WTC11 (cell line): ENCODE measurements at regions not wholly inside any gene's neighbourhood (a gene's known extent, or its start where the extent isn't known, plus 50 kb on each side); places are given as distances from the start of the nearest gene placed in this dataset.
A peak's percentile ranks its signal among the peaks of the same experiment; 100 is the strongest.

Source experiments
- ATAC-seq: fragments of 200-7000 bp; cut with Tn5 transposase; 2 replicates; pipeline ENCODE4 v1.10.0; 2021; ENCODE audit warnings: mild to moderate bottlenecking, moderate library complexity
- CTCF ChIA-PET: fragments of 300-600 bp; sonication (Branson Sonifier 250); formaldehyde crosslinking; loops from one replicate; lab custom pipeline; 2021; ENCODE audit warnings: antibody characterized with exemption; lab: Charles Lee
- POLR2A ChIA-PET: fragments of 350-600 bp; sonication (Branson Sonifier 250); formaldehyde crosslinking; loops from one replicate; lab custom pipeline; 2021; ENCODE audit warnings: antibody characterized with exemption; lab: Charles Lee
- DNase-seq: peaks from one replicate; pipeline ENCODE4 v3.0.0; 2021; ENCODE audit warnings: low spot score
- H3K27ac Mint-ChIP-seq: 2 replicates; pipeline ENCODE4 v1.8.0; 2021; ENCODE audit warnings: mixed read lengths
- H3K27me3 Mint-ChIP-seq: 2 replicates; pipeline ENCODE4 v1.8.0; 2021; ENCODE audit warnings: low read depth, mild to moderate bottlenecking, moderate library complexity, mixed read lengths
- H3K36me3 Mint-ChIP-seq: 2 replicates; pipeline ENCODE4 v1.8.0; 2021; ENCODE audit warnings: mixed read lengths
- H3K4me1 Mint-ChIP-seq: 2 replicates; pipeline ENCODE4 v1.8.0; 2022; ENCODE audit warnings: mixed read lengths
- H3K4me3 Mint-ChIP-seq: 2 replicates; pipeline ENCODE4 v1.8.0; 2021; ENCODE audit warnings: mild to moderate bottlenecking, moderate library complexity, mixed read lengths
- H3K9me3 Mint-ChIP-seq: 2 replicates; pipeline ENCODE4 v1.8.0; 2021; ENCODE audit warnings: mixed read lengths
- ATF1 ChIP-seq: sonication (generic); formaldehyde crosslinking; IDR thresholded peaks from 2 replicates; pipeline ENCODE4 v1.8.1; 2023; ENCODE audit warnings: mild to moderate bottlenecking, moderate library complexity, missing genetic modification reagents
- EMX1 ChIP-seq: fragments of 250-450 bp; sonication (Bioruptor Pico); IDR thresholded peaks from 2 replicates; pipeline ENCODE4 v1.8.0; 2021; ENCODE audit warnings: mild to moderate bottlenecking
- GTF2I ChIP-seq: fragments of 250-450 bp; sonication (Bioruptor Pico); conservative IDR thresholded peaks from 2 replicates; pipeline ENCODE4 v1.4.0; 2021; ENCODE audit warnings: mild to moderate bottlenecking
- PRRX2 ChIP-seq: fragments of 250-450 bp; sonication (Bioruptor Pico); IDR thresholded peaks from 2 replicates; pipeline ENCODE4 v1.8.0; 2021; ENCODE audit warnings: mild to moderate bottlenecking
- RORB ChIP-seq: fragments of 250-450 bp; sonication (Bioruptor Pico); IDR thresholded peaks from 2 replicates; pipeline ENCODE4 v1.9.0; 2021; ENCODE audit warnings: mild to moderate bottlenecking
- TCF7 ChIP-seq: sonication (generic); formaldehyde crosslinking; IDR thresholded peaks from 2 replicates; pipeline ENCODE4 v1.8.0; 2022; ENCODE audit warnings: mild to moderate bottlenecking, low read depth, missing genetic modification reagents, moderate library complexity
- TP53 ChIP-seq: sonication (generic); formaldehyde crosslinking; IDR thresholded peaks from 2 replicates; pipeline ENCODE4 v1.8.1; 2023; ENCODE audit warnings: mild to moderate bottlenecking, missing genetic modification reagents
- ZBTB21 ChIP-seq: sonication (generic); formaldehyde crosslinking; IDR thresholded peaks from 2 replicates; pipeline ENCODE4 v1.8.1; 2023; ENCODE audit warnings: mild to moderate bottlenecking, missing genetic modification reagents, borderline replicate concordance
- ZBTB43 ChIP-seq: sonication (generic); formaldehyde crosslinking; IDR thresholded peaks from 2 replicates; pipeline ENCODE4 v1.8.1; 2023; ENCODE audit warnings: mild to moderate bottlenecking, missing genetic modification reagents
- ZNF232 ChIP-seq: sonication (generic); formaldehyde crosslinking; IDR thresholded peaks from 2 replicates; pipeline ENCODE4 v1.8.0; 2022; ENCODE audit warnings: mild to moderate bottlenecking, missing genetic modification reagents
- TF ChIP-seq, protein P1 (sequence below): sonication (generic); formaldehyde crosslinking; IDR thresholded peaks from 2 replicates; pipeline ENCODE4 v1.8.1; 2023; ENCODE audit warnings: mild to moderate bottlenecking, missing genetic modification reagents, moderate library complexity
- TF ChIP-seq, protein P2 (sequence below): sonication (generic); formaldehyde crosslinking; IDR thresholded peaks from 2 replicates; pipeline ENCODE4 v1.8.0; 2022; ENCODE audit warnings: mild to moderate bottlenecking, missing genetic modification reagents
- TF ChIP-seq, protein P3 (sequence below): fragments of 250-450 bp; sonication (Bioruptor Pico); IDR thresholded peaks from 2 replicates; pipeline ENCODE4 v2.1.2; 2022; ENCODE audit warnings: mild to moderate bottlenecking, moderate library complexity

DNA sequence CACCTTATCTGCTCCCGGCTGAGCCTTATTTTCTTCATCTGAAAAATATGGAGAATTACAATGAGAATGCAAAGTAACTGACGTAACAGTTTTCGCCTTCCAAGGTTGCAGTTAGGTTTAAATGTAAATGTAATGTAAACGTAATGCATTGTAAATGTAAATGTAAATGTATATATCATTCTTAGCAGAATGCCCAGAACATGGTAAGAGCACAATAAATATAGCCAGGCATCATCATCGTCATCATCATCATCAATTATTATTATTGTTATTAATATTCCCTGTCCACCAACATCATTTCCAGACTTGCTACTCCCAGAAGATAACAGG lies 770.0 kb downstream of the MED13L start:
- Mint-ChIP-seq H3K9me3 (peaks cover 9% of the 10 kb centered on the region), H3K27me3 (peaks cover 79% of the 10 kb centered on the region), H3K4me1 (peaks cover 67% of the 10 kb centered on the region), H3K4me3 (peak overlapping the region; percentile 28), H3K36me3 (peaks cover under 1% of the 10 kb centered on the region), H3K27ac (peak overlapping the region; percentile 38; the same call in 1 of the 2 replicates)
- CTCF ChIA-PET, result no interaction called here
- TF ChIP-seq GTF2I, result 0 out of 2 replicates have a peak, but pooled peaks have one; percentile 2
- TF ChIP-seq ZBTB21, result no peak
- POLR2A ChIA-PET, result no interaction called here
- no peak for ATAC-seq
- no peak for DNase-seq

DNA sequence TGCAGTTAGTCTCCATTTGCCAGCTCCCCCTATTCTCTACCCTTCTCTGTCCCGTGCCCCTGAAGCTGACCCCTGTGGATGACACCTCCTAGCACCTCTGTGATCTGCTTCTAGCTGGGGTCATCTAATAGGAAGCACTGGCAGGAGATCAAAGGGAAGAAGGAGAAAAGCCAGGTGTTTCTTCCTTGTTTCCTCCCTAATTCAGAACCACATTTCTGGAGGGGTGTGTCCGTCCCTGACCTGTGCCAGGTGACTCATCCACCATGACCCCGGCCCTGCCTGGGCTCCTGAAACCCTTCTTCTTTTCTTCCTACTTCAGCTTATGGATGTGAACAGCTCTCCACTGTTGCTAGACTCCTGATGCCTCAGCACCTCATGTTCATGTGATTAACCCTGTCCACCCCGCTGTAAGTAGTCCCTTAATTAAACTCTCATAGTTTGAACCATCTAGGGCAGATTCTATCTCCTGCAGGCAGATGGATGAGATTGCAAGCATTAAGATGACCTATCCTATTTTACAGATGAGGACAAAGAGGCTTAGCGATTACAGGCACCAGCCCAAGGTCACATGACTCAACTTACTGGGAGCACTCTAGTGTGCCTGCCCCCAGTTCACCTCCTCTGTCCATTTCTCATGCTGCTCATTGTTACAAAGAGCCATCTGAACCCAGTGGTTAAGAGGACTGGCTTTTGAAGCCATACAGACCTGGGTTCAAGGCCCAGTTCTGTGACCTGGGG lies 770.5 kb downstream of the MED13L start:
- ChIA-PET CTCF (no interaction called here), POLR2A (no interaction called here)
- H3K9me3 Mint-ChIP-seq, result peaks cover 10% of the 10 kb centered on the region
- no peak overlapping the region for H3K4me3 Mint-ChIP-seq
- TF ChIP-seq, protein P1, sequence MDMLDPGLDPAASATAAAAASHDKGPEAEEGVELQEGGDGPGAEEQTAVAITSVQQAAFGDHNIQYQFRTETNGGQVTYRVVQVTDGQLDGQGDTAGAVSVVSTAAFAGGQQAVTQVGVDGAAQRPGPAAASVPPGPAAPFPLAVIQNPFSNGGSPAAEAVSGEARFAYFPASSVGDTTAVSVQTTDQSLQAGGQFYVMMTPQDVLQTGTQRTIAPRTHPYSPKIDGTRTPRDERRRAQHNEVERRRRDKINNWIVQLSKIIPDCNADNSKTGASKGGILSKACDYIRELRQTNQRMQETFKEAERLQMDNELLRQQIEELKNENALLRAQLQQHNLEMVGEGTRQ (CRISPR knock-in tag), result peak; percentile 76
- no peak for TF ChIP-seq PRRX2 (CRISPR knock-in tag)
- TF ChIP-seq, protein P2, sequence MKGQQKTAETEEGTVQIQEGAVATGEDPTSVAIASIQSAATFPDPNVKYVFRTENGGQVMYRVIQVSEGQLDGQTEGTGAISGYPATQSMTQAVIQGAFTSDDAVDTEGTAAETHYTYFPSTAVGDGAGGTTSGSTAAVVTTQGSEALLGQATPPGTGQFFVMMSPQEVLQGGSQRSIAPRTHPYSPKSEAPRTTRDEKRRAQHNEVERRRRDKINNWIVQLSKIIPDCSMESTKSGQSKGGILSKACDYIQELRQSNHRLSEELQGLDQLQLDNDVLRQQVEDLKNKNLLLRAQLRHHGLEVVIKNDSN (CRISPR knock-in tag), result peak; percentile 69
- no peak for TF ChIP-seq ZNF232
- H3K4me1 Mint-ChIP-seq, result peaks cover 63% of the 10 kb centered on the region
- H3K27ac Mint-ChIP-seq, result 0 out of 2 replicates have a peak overlapping the region, but pooled peaks have one; percentile 38
- peaks cover 77% of the 10 kb centered on the region for H3K27me3 Mint-ChIP-seq
- H3K36me3 Mint-ChIP-seq, result no peaks in the 10 kb centered on the region; the same call in 1 of the 2 replicates
- ATAC-seq (no peak), DNase-seq (peak; percentile 13)

DNA sequence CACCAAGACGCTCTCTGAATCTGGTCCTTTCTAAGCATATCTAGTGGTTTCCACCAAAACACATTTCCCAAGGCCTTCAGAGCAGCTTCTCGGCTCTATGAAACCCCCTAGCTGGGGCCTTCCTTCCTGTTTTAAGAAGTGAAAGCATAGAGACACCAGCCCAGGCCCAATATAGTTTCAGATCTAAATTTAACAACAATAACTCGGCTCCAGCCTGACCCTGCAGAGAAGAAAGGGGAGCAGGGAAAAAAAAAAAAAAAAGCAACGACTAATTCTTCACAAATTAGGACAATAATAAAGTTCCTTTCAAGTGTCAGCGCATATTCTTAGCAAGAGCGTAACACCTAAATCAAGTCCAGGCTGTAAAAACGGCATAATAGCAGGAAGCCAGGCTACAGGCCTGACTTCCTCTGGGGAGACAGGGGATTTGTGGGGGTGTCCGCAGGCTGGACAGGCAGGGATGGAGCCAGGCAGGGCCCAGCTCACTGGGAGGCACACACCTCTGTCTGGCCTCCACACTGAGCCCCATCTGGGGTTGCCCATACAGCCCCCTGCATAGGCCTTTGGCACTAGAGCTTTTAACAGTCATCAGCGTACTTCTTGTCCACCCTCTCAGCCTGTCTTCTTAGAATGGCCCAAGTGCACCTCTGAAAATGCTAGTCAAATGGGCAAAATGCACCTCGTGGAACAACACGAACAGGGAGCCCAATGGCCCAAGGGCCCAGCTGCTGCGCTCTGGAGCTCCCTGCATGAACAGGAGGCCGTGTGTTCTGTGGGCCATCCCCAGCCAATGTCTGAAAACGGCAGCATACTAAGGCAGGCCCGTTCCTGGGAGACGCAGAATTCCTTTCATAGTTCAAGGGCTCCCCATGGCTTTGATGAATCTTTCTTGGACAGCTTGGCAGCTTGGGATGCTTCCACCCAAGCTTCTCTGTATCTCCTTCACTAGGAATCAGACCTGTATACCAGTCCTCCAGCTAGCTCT lies 772.9 kb downstream of the MED13L start:
- no peak; the same call in 1 of the 2 replicates for ATAC-seq
- Mint-ChIP-seq H3K36me3 (no peaks in the 10 kb centered on the region; the same call in 1 of the 2 replicates), H3K27ac (no peak overlapping the region), H3K4me3 (no peak overlapping the region), H3K9me3 (peaks cover 10% of the 10 kb centered on the region), H3K27me3 (peaks cover 53% of the 10 kb centered on the region), H3K4me1 (peaks cover 53% of the 10 kb centered on the region)
- CTCF ChIA-PET, result interaction anchor here (0.6 to 1.4 kb wide), 3 partner anchors 18 to 47 kb away, joined by 3 read pairs; no protein-coding TSS in a partner anchor
- TF ChIP-seq TP53 (CRISPR knock-in tag), result no peak
- TF ChIP-seq, protein P3, sequence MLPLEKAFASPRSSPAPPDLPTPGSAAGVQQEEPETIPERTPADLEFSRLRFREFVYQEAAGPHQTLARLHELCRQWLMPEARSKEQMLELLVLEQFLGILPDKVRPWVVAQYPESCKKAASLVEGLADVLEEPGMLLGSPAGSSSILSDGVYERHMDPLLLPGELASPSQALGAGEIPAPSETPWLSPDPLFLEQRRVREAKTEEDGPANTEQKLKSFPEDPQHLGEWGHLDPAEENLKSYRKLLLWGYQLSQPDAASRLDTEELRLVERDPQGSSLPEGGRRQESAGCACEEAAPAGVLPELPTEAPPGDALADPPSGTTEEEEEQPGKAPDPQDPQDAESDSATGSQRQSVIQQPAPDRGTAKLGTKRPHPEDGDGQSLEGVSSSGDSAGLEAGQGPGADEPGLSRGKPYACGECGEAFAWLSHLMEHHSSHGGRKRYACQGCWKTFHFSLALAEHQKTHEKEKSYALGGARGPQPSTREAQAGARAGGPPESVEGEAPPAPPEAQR, result no peak
- no peak for TF ChIP-seq ATF1
- TF ChIP-seq ZBTB43 (CRISPR knock-in tag), result no peak
- no peak for TF ChIP-seq TCF7 (CRISPR knock-in tag)
- POLR2A ChIA-PET, result no interaction called here
- DNase-seq, result no peak

- DNase-seq, result no peak
- CTCF ChIA-PET, result no interaction called here
- no peak for TF ChIP-seq ATF1
- no peak for TF ChIP-seq RORB (CRISPR knock-in tag)
- TF ChIP-seq EMX1, result no peak
- no peak for TF ChIP-seq ZNF232
- H3K9me3 Mint-ChIP-seq, result peaks cover 10% of the 10 kb centered on the region
- ATAC-seq, result no peak
- H3K4me1 Mint-ChIP-seq, result peaks cover 19% of the 10 kb centered on the region
- H3K27me3 Mint-ChIP-seq, result peaks cover 19% of the 10 kb centered on the region
- no peaks in the 10 kb centered on the region; the same call in 1 of the 2 replicates for H3K36me3 Mint-ChIP-seq
- no peak overlapping the region for H3K4me3 Mint-ChIP-seq
- POLR2A ChIA-PET, result no interaction called here
- H3K27ac Mint-ChIP-seq, result no peak overlapping the region
Observed at GRCh38 chr12:115500872-115501271, 776.6 kb downstream of the MED13L start.
